NCI-H2107 (cell line): ENCODE measurements at regions not wholly inside any gene's neighbourhood (a gene's known extent, or its start where the extent isn't known, plus 50 kb on each side); places are given as distances from the start of the nearest gene placed in this dataset.
"Not testable (repeated sequence)": the region's sequence is repeated elsewhere in the genome, so short reads cannot be mapped to it uniquely, and the experiment has no call there.

ENCODE experiments used
- DNase-seq: peaks from one replicate; lab custom pipeline; 2025; lab: John Stamatoyannopoulos, UW

DNA sequence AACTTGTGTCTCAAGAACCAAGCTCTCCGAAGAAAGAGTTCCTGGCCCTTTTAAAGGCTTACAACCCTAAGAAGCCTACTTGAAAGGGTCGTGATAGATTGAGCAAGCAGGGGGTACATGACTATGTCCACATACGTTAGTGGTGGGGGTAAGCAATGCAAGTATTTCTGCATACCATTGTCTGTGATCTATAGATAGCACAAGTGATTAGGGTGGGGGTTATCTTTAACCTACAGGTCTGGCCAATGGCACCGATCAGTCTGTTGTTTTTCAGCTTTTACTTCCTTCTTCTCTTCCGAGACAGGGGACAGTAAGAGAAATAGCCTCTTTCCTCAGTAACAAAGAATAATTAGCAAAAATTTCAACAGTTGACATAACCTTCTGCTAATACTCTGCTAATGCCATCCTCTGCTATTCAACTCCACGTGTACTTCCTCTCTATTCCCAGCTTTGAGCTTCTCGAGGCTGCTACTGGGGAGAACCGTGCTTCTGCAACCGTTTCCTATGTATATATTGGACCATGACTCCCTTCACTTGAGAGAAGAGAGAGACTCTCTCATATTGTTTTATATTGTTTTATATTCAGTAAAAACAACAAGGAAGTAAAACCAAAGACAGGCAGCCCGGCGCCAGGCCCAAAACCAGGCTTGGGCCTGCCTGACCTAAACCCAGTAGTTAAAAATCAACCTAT, 727.7 kb upstream of the NCAM2 start:
- no peak for DNase-seq

DNA sequence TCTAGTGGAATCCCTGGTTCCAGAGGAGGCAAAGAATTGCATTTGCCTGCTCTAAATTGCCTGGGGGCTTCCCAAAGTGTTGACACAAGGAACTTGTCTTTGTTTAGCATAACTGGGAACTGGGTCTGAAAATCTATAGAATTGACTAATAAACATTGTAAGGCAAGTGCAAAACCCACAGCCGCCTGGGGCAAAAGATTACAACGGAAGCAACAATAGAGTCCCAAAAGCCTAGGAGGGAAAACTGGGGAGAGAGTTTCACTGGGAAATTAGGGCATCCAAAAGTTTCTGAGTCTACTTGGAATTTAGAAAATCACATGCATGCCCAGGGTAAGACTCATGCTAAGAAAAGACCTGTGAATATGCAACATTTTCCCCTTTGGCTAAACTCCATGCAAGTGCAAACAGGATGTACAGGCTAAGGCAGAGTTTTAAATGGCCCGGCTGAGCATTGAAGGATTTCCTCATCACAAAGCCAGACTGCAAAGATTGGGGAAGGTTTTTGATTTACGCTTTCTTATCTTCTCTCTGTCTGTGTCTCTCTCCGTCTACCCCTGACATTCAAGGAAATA, 725.3 kb upstream of the NCAM2 start:
- DNase-seq = no peak

DNA sequence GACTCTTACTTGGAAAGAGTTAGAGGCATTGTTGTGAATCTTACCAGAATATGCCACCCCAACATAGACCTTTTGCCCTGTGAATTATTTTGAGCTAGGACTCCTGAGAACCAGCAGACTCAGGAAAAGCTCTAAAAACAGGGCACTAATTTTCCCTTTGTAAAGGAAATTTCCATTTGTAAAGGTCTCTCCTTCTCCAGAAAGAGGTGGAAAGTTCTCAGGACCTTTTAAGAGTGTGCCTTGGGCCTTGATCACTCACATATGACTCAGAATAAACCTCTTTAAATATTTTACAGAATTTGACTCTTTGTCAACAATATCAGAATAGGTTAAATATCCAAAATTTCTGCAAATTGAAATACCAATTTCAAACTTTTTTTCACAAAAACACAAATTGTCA, 721.8 kb upstream of the NCAM2 start:
- no peak for DNase-seq

DNA sequence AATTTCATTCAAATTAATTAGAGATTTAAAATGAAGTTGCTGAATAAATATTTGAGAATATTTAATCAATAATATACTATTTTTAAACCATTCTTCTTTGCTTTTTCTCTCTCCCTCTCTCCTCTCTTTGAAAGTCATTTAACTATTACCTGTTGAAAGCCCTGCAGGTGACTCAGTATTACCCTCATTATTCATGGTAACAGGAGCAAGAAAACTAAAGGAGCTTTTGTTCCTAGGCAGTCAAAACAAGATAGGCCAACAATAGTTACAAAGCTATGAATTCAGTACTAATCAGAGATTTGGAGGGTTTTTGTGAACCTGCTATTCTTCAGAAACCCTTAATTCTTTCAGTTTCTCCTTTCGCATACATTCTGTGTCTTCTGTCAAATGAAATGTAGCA, 721.3 kb upstream of the NCAM2 start:
- no peak for DNase-seq

DNA sequence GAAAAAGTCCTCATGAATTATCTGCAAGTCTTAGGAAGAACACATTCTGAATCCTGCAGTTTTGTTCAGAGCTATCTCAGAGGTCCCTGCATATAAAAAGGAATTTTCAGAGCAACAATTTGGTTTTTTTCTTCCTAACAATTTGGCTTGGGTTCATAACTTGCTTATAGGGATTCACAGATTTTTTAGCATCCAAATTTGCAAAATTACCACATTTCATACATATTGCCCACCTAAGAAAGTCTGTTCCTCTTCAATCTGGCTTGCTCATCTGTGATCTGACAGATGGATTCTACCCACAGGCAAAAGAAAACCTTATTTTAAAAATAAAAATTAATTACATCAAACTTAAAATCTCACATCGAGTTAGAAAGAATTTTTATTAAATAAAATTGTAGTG, 714.4 kb upstream of the NCAM2 start:
- DNase-seq = no peak

DNA sequence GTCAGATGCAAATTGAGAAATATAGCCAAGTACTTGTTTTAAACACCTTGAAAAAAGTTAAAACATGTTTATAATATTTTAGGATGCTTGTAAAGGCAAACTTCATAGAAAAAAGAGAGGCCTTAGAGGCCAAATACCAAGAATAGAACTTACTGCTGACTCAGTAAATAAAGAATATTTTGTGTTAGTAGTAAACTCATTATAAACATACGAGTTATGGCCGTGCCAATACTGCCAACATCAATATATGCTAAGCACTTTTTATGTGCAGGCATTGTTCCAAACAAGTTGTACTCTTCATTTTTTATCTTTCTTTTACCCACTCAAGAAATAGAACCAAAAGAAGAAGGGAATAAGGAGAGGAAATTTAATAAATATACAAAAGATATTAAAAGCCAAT, 705.9 kb upstream of the NCAM2 start:
- DNase-seq = no peak

DNA sequence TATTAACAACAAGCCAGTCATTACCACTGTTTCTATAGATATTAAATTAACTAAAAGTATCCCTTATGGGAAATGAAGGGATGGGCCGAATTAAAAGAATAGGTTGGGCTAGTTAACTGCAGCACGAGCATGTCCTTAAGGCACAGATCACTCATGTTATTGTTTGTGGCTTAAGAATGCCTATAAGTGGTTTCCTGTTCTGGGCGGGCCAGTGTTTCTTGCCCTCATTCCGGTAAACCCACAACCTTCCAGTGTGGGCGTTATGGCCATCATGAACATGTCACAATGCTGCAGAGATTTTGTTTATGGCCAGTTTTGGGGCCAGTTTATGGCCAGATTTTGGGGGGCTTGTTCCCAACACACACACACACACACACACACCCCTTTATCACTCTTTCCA, 705.4 kb upstream of the NCAM2 start:
- DNase-seq = not testable (repeated sequence)

DNA sequence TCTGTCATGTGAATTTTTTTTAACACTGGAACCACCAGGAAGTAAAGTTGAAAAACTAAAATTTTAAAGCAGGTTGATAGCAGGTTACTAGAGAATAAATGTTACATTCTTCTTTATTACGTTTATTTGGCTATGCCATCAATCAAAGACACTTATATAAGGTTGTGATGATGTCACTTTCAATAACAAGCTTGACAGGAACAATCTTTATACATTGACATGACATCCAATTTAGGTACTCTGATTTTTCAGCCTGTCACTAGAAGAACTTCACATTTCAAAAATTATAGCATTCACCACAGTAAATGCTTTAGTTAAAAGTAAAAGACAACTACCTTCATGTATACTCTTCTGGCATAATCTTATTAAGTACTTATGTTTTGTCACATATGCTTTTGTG, 696.8 kb upstream of the NCAM2 start:
- DNase-seq = no peak

DNA sequence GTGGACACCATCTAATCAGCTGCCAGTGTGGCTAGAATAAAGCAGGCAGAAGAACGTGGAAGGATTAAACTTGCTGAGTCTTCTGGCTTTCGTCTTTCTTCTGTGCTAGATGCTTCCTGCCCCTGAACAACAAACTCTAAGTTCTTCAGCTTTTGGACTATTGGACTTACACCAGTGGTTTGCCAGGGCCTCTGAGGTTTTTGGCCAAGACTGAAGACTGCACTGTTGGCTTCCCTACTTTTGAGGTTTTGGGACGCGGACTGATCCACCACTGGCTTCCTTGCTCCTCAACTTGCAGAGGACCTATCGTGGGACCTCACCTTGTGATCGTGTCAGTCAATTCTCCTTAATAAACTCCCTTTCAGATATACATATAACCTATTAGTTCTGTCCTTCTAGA, 696.1 kb upstream of the NCAM2 start:
- no peak for DNase-seq

DNA sequence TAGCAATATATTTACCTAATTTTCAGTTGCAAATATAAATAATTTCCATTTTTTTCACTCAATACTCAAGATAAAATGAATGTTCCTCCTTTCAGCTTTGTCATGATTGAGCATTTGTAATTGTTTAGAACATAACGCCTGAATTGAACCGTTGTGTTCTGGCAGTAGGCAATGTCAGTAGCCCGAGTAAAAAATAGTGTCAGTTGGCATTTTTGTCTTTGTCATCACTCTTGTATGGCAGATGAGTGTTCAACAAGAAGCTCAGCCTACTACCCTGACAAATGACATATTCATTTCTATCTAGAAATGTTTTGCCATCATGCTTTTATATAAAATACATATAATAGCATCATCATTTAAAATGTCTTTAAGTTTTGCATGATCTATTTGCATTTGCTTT, 691.4 kb upstream of the NCAM2 start:
- DNase-seq = no peak

DNA sequence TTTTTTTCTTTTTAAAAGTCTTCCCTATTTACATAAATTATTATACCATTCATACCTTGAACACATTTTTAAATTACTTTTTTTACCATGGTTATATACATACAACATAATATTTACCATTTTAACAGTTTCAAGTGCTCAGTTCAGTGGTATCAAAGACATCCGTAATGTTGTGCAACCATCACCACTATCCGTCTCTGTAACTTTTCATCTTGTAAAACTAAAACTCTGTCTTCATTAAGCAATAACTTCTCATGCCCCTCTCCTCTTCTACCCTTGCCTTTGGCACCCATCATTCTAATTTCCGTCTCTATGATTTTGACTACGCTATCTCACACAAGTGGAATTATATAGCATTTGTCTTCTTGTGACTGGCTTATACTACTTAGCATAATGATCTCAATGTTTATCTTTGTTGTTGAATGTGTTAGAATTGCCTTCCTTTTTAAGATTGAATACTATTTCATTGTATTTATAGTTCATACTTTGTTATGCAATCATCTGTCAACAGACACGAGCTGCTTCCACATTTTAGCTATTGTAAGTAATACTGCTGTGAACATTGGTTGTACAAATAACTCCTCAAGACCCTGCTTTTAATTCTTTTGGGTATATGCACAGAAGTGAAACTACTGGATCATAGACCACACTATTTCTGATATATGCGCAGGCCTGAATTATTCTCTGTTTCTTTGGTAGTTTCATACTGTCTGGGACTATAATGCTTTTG, 689.5 kb upstream of the NCAM2 start:
- no peak for DNase-seq

DNA sequence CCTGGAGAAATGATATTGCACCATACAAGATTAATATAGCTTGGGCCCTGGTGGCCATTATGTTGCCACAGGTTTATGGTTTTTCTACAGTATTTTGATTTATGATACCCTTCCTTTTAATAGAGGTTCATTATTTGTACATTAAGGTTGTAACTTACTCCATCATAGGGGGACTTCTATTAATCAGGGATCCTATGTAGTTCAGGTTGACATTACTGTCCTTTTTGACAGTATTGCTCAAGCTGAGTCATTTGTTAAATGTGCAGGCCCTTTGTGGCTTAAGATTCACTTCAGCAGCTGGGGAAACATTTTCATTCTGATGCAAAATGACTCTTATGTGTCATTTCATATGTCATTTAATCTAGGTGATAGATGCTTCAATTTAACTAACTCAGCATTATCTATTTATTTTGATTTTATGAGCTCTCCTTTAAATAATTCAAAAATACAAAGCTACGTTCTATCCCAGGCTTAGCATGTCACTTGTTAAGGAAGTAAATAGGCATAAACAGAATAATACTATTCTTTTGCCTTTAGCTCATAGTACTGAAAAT, 686.9 kb upstream of the NCAM2 start:
- DNase-seq = no peak

DNA sequence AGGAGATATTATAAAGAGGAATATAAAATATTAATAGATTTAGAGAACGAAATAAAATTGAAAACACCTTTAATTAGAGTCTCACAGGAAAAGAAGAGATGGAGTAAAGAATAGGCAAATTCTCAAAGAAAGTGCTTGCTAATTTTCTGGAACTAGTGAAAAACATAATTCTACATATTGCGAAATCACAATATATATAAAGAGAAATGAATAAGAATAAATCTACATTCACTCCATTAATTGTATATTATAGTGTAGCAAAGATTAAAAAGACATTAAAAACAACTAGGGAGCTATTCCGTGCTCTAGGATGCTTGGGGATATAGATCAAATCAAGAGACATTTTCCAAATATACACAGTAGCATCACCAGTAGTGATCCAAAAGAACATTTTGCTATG, 685.2 kb upstream of the NCAM2 start:
- no peak for DNase-seq

DNA sequence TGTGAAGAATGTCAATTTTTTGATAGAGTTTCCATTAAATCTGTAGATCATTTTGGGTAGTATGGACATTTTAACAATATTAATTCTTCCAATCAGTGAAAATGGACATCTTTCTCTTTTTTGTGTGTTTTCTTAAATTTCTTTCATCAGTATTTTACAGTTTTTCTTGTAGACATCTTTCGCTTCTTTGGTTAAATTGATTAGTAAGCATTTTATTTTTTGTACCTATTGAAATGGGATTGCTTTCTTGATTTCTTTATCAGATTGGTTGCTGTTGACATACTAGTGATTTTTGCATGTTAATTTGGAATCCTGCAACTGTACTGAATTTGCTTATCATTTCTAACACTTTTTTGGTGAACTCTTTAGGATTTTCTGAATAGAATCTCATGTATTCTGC, 683.2 kb upstream of the NCAM2 start:
- DNase-seq = no peak

DNA sequence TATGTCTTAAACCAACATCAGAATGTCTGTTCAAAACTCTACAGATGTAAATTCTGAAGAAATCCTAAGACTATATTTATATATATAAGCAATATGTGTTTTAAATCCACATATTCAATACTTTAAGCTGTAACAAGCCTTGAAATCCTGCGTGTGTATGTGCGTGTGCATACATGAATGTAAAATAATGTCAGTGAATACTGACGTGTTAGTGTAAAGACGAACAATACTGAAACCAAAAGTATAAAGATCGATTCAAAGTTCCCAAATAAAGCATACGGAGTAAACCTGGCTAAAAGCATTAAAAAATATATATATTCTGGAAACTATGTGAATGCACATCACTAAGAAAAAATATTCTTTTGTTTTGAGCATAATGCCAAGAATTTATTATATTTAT, 668.6 kb upstream of the NCAM2 start:
- DNase-seq = no peak

DNA sequence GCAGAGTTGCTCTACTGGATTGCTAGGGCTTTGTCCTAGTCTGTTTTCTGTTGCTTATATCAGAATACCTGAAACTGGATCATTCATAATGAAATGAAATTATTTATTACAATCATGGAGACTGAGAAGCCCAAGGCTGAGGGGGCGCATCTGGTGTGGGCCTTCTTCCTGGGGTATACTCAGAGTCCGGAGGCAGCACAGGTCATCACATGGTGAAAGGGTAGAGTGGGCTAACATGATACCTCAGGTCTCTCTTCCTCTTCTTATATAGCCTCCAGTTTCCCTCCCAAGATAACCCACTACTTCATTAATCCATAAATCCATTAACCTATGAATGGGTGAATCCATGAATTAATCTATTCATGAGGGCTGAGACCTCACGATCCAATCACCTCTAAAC, 667.6 kb upstream of the NCAM2 start:
- no peak for DNase-seq

DNA sequence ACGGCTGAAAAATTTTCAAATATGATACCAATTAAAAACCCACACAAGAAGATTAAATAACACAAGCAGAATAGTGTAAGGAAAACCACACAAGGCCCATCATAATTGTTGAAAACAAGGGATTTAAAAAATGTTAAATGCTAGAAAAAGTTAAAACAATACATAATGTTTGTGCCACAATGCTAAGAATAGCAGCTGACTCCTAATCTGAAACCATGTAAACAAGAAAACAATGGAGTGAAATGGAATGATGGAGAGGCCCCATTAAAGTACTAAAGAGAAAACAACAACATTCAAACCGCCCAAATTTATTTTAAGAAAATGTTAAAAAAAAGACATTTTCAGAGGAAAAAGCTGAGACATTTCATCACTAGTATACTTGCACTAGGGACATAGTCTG, 663.6 kb upstream of the NCAM2 start:
- DNase-seq = no peak

DNA sequence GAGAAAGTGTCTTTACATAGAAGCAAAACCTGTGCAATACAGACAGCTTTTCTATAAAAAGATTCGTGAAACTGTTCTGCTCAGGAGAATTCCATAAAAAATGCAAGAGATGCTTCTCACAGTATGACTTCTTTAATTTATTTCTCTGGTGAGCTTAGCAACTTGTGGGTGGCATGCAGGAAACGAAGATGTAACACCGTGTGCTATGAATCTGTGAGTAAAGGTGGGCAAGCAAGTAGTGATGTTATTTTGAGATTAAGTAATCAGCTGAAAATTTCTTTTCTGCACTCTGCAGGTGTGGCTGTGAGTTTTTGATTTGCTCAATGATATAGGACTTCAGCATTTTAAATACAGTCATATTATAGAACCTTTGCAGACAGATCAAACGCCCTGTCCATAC, 656.8 kb upstream of the NCAM2 start:
- DNase-seq = no peak

DNA sequence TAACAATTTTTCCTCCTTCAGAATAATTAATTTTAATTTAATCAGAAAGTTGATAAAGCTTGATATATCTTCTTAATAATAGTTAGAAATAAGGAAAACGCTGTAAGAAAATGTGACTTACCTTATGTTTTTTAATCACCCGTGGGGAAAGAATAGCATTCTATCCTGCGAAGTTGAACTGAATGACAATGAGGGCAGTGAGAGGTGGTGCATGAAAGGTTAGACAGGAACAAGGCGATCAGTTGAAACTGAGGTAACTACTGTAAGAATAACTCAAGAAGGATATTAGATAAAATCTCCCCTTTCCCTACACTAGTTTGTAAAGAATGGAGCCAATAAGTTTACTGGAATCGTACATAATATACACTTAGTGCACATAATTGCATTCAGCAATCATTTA, 655.0 kb upstream of the NCAM2 start:
- no peak for DNase-seq

DNA sequence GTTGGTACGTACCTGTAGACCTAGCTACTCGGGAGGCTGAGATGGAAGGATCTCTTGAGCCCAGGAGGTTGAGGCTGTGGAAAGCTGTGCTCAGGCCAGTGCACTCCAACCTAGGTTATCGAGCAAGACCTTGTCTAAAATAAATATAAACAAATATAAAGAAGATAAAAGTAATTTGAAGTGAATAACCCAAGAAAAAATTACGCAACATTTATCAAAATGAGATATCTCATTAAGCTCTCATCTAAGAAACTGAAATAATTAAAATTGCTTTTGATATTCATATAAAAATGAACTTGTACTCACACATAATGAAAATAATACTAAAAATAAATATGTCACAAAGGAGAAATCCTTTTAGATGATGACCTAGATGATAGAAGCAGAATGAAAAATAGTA, 647.1 kb upstream of the NCAM2 start:
- no peak for DNase-seq

DNA sequence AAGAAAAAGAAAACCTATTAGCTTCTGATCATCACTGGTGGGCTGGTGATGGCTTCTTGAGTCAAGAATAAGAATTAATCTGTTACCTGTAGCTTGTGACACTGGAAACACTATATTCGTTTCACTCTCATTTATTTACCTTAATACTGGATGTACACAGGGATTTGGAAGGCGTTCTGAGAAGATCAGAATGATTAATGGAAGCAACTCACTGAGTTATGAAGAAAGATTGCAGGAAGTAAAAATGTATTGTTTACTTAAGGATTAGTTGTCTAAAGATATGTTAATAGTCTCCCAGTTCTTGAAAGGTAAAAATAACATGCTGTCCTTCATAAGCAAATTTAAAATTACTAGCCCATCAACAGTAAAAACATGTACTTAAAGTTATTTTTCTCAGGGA, 644.9 kb upstream of the NCAM2 start:
- DNase-seq = no peak

DNA sequence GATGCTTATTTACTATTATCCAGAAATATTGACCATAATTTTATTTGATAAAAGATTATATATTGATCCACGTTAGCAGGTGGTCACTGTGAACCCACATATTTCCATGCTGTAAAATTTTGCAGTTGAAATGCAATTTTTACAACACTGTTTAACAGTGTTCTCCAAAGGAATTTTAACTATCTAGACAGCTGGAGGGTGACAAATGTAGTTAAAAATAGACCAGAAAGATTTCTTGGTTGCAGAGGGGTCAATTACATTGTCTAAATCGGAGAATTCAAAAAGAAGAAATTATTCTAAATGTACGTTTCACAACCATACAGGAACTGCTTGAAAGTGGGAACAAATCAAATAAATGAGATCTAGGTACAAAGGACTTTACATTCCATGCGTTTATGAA, 625.2 kb upstream of the NCAM2 start:
- no peak for DNase-seq

DNA sequence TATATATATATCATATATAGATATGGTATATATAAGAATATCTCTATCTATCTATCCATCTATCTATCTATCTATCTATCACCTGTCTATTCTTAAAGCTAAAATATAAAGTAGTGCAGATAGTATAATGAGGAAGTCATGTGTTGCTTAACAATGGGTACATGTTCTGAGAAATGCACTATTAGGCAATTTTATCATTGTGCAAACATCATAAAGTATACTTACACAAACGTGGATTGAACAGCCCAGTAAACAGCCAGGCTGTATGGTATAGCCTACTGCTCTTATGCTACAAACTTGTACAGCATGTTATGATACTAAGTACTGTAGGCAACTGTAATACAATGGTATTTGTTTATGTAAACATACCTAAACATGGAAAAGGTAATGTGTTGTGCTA, 621.0 kb upstream of the NCAM2 start:
- no peak for DNase-seq
